AG10803 (cell line): ENCODE measurements at regions not wholly inside any gene's neighbourhood (a gene's known extent, or its start where the extent isn't known, plus 50 kb on each side); places are given as distances from the start of the nearest gene placed in this dataset.

Experiments used
- DNase-seq: peaks from one replicate; pipeline ENCODE4 v3.0.0; 2010; ENCODE audit warnings: low read depth
- H3K4me3 ChIP-seq: 2 replicates; pipeline ENCODE4 v1.5.1; 2011; ENCODE audit warnings: mild to moderate bottlenecking, low read length, control low read depth
- CTCF ChIP-seq: conservative IDR thresholded peaks from 2 replicates; pipeline ENCODE4 v1.5.1; 2011; ENCODE audit warnings: mild to moderate bottlenecking, low read length, control low read depth, inconsistent platforms

- H3K4me3 ChIP-seq = no peak overlapping the region
- no peak for TF ChIP-seq CTCF
- no peak for DNase-seq
These were observed 333.2 kb downstream of the SAMD5 start for GRCh38 chr6:147841547-147842148.

GRCh38 chr6:147849401-147850330, 341.2 kb downstream of the SAMD5 start:
- H3K4me3 ChIP-seq = no peak overlapping the region
- no peak for TF ChIP-seq CTCF
- DNase-seq = no peak

GRCh38 chr6:147852772-147853171, 344.3 kb downstream of the SAMD5 start:
- no peak overlapping the region for H3K4me3 ChIP-seq
- no peak for TF ChIP-seq CTCF
- no peak for DNase-seq

GRCh38 chr6:147853574-147853973, 345.1 kb downstream of the SAMD5 start:
- no peak for TF ChIP-seq CTCF
- no peak for DNase-seq
- H3K4me3 ChIP-seq = no peak overlapping the region

GRCh38 chr6:147855803-147856482, 347.5 kb downstream of the SAMD5 start:
- TF ChIP-seq CTCF = no peak
- DNase-seq = no peak
- no peak overlapping the region for H3K4me3 ChIP-seq

GRCh38 chr6:147856687-147857086, 348.2 kb downstream of the SAMD5 start:
- TF ChIP-seq CTCF = no peak
- DNase-seq = no peak
- no peak overlapping the region for H3K4me3 ChIP-seq
